Amniotic stem cell (primary cell): ENCODE measurements at regions not wholly inside any gene's neighbourhood (a gene's known extent, or its start where the extent isn't known, plus 50 kb on each side); places are given as distances from the start of the nearest gene placed in this dataset.
"Not testable (repeated sequence)": the region's sequence is repeated elsewhere in the genome, so short reads cannot be mapped to it uniquely, and the experiment has no call there.

Experiments used
- DNase-seq: peaks from one replicate; lab custom pipeline; 2025; lab: John Stamatoyannopoulos, UW

DNA sequence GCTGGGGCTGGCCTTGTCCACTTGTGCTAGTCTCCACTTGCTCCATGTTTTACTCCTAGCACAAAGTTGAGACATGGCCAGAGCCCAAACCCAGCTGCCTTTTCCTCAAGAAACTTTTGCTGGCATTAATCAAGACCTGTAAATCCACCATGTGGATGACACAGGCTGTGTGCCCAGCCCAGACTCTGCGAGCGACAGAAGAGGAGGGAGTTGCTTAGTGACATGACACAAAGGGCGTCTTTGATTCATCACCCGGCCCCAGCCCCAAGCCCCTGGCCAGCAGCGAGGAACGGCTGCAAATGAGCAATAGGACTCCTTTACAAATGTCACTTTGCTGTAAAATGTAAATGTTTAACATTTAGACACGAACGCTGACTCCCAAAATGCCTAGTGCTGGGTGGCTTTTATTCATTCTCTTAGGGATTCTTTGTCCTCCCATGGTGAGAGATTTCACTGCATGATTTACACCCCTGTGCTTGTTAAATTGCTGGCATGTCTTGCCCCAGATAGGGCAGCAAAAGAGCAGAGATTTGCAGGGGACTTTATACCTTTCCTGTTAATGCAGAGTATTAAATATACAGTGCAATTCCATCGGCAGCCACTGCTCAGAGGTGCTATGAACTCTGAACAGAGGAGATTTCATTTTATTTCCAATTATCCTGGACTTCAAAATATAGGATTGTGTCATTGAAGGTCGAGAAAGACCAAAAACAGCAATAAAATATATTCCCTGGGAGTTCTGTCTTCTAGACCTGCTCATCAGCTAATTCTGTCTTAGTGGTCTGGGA, 263.6 kb upstream of the NCAM1 start:
- no peak for DNase-seq

DNA sequence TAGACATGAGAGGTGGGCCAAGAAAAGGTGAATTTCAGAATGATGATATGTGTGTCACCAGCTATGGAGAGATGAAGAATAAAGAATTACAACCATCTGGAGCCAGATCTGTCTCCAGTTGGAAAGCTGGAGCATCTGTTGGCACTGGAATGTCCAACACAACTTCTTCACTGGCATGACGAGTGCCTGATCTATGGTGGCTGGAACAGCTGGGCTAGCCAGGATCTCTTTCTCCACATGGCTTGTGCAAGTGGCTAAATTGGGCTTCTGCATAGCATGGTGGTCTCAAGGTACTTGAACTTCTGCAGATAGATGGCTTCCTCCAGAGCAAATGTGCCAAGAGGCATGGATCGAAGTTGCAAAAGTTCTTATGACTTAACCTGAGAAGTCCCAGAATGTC, 256.1 kb upstream of the NCAM1 start:
- DNase-seq, result no peak

DNA sequence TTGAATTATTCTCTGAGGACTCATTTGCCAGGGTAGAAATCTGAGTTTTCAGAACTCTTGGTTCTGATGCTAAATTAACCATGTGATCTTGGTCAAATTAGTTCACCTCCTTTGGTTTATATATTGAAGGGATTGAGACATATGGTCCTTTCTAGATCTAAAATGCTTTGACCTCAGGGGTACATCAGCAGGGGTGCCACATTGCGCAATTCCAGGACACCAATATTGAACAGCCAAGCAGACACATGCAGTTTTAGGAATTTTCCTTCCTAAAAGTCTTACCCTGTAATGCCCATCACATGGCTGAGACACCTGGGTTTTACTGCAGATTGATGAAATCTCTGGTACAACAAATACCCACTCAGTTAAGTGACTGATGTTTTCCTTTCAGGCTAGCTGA, 254.4 kb upstream of the NCAM1 start:
- DNase-seq, result no peak

DNA sequence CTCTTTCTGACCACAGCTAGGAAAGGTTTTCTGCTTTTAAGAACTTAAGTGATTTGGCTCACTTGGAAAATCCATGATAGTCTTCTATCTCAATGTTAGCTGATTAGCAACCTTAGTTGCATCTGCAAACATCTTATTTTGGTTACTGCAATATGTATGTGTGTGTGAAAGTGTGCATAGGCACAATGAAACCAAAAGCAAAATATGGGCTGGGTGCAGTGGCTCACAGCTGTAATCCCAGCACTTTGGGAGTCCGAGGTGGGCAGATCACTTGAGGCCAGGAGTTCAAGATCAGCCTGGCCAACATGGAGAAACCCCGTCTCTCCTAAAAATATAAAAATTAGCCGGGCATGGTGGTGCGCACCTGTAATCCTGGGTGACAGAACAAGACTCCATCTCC, 246.9 kb upstream of the NCAM1 start:
- DNase-seq, result not testable (repeated sequence)

DNA sequence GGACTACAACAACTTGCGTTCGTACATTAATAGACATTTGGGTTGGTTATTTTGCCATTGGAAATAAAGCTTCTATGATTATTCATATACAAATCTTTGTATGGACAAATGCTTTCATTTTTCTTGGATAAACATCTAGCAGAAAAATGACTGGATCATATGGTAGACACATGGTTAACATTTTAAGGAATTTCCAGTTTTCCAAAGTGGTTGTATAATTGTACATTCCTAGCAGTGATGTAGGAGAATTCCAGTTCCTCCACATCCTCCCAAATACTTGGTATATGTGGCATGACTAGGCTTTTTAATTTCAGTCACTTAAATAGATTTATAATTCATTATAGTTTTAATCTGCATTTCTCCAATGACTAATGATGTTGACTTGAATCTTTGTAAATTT, 246.2 kb upstream of the NCAM1 start:
- DNase-seq, result no peak

DNA sequence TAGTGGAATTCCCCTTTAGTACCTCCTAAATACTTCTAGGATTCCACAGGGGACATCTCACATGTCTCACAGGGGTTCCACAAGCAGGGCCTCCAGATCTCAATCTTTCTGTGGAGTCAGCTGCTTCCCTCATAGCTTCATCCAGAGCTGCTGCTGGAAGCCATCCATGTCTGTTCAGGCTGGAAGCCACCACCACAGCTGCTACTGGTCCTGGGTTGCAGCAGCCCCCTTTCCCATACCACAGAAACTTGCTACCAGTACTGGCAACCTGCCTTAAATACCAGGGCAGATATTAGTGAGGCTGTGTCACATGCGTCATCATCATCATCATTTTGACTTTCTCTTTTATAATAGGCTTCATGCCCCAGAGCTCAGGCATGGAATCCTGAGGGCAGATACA, 242.7 kb upstream of the NCAM1 start:
- DNase-seq, result no peak

DNA sequence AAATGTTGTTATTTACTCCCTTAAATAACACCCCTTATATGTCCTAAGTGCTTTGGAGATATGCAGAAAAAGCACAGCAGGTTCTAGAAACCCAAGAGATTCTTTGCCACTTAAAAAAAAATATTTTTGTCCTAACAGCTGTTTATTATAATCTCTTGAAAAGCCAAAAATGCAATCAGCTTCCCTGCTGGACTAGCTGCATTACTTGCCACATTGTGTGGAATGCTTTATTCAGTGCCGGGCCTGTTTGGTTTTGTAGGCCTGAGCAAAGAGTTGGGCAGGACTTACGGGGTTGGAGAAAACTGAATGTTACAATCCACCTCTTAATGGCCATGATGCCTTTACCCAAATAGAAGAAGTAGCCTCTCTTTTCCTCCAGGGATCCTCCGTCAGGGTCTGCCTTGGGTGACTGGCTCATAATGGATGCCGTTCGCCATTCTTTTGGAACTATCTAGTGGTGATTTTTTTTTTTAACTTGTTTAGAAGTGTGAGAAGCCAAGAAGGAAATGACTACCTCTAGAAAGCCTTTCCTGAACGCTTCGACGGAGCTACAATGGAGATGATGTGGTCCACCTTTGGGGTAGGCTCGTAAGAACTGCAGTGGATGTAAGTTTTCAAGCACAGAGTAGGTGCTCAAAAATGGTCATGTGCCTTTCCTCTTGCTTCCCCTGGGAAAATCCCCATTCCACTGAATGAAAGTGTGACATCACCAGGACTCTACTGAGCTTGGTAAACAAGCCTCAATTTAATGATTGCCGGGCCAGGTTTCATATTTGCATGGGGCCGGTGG, 241.3 kb upstream of the NCAM1 start:
- no peak for DNase-seq

DNA sequence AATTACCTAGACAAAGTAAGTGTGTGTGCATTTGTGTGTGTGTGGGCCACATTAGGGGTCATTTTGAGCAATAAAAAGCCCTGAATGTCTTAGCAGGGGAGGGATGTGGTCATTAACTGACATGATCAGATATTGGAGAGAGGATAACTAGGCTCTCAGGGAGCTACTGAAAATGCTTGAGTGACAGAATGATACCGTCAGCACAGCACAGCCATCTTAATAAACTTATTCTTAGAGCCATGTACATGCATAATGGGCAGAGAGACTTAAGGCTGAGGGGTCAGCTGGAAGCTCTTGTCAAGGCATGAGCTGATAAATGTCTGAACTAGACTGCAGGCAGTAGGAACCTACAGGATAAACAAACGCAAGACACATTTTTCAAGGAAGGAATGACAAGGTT, 239.1 kb upstream of the NCAM1 start:
- DNase-seq, result no peak

DNA sequence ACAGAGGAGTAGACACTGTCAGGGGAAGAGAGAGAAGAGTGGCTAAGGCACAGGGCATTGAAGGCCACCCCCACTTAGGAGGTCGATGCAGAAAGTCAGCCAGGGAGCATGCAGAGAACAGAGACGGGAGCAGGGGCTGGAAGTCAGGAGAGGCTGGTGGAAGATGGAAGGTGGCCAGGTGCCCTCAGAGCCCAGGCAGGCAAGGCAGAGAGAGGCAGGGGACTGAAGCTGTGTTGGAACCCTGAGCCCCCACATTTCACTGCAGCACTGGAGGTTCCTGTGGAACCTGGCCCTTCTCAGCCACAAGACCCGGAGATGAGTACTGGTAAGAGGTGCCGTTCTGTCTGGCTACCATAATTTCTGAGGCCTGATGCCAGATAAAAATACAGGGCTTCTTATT, 238.3 kb upstream of the NCAM1 start:
- no peak for DNase-seq

DNA sequence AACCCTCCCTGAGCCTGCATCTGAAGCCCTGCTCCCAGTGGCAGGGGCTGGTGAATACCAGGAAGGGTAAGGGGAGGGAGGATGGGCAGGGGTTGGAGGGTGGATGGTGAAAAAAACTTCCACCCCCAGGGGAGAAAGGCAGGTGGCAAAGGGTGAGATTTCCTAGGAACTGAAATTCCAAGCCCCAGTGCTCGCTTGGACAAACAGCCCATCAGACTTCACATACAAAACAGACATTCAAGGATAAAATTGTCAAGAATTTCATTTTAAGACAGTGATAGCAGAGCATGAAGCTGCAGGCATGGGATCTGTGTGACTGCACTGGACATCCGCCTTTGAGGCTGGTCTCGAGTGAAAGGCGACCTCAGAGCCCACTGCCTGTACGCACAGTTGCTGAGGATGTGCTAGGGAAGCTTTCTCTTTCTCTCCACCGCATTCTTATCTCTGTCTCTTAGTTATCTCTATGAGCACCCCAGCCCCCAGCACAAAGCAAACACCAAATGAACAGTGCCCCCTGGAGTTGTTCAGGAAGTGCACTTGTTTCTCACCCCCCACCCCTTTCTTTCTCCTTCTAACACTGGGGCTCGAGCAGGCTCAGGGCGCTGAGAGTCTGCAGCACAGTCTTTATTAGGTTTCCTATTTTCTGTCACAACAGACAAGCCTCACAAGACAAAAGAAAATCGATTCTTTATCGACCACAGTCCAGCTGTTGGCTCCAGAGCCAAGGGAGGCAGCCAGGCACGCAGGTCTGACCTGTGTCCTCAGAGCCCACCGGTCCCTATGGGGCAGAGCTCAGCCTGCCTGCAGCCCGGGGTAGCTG, 237.3 kb upstream of the NCAM1 start:
- DNase-seq, result no peak

DNA sequence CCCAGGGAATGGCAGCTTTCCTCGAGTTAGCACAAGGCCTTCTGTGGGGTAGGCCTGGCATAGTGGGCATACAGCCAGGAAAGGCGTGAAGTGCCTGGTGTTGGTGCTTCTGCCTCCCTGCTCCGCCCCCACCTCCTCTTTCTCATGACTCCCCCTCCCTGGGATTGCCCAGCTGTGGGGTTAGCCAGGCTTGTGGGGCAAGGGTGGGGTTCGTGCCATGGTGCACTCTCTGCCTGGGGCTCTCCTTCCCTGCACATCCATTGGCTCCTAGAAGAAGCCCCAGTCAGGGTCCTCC, 236.8 kb upstream of the NCAM1 start:
- no peak for DNase-seq

DNA sequence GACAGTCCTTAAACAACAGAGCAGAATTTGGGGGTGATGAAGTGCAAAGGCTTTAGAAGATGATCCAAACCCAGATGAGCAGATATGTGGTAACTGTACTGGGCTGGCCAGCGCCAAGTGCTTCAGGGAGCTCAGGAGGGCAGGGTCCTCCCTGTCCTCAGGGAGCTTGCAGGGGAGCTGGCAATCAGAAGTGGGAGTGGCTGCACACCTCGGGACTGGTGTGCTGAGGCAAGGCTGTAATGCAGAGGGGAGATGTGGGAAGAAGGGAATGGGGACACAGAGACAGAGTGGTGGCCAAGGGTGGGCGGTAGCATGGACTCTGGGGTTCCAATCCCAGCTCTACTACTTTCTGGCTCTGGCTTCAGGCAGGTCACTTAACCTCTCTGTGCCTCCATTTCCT, 235.6 kb upstream of the NCAM1 start:
- no peak for DNase-seq

DNA sequence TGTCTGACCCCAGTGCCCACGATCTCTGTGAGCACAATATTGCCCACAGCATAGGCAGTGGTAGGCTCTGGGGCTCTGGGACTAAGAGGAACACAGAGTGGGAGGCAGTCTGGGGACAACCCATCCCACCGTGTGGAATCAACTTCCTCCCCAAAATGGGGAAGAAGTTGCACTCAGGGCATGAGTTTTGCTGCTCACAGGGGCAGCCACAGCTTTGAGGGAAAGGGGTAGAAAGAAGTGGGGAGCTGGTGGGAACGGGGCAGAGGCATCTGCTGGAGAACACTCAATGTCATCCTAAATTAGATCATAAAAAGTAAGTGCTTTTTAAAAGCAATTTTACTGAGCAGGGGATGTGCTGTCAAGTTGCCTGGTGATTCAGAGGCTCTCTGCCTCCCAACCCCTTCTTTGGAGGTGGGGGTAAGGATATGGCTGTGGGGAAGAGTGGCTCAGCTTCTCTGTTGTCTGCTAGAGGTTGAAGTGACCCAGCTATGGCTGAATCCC, 233.8 kb upstream of the NCAM1 start:
- no peak for DNase-seq

DNA sequence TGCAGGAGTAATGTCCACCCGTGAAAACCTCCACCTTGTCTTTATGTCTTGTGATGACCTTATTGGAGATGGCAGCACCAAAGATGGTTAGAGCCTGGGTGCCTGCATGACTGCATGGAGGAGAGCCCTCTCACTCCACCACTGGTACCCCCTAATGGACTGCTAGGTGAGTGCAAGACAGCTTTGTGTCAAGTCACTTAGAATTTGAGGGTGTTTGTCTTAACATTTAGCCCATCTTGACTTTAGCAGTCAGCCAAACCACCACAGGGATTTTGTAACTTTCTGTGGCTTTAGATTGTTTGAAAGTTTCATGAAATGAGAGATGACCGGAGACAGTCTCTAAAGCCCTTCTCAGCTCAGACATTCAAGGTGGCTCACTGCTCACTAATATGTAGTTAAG, 232.9 kb upstream of the NCAM1 start:
- DNase-seq, result no peak

DNA sequence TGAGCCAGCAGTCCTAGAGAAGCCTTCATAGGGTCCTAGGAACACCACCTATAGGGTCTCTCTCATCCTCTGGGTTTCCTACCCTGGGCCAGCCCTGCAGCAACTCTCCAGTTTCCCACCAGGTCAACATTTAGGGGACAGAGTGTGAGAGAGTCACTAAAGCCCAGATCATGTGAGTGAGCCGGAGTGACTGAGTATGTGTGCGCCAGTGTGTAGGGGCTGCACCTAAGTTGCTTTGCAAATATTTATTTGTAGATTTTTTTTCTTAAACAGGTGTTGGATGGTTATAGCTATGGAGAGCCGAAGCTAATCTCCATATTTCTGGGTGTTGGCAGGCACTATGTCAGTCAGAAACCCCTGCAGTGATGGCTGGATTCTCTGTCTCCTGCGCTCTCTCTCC, 232.5 kb upstream of the NCAM1 start:
- DNase-seq, result no peak

DNA sequence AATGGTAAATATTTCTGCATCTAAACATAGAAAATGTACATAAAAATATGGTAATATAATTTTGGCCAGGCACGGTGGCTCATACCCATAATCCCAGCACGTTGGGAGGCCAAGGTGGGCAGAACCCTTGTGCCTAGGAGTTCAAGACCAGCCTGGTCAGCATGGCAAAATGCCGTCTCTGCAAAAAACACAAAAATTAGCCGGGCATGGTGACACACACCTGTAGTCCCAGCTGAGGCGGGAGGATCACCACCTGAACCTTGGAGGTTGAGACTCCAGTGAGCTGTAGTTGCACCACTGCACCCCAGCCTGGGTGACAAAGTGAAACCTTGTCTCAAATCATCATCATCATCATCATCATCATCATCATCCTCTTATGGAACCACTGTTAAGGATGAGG, 230.6 kb upstream of the NCAM1 start:
- DNase-seq, result no peak

DNA sequence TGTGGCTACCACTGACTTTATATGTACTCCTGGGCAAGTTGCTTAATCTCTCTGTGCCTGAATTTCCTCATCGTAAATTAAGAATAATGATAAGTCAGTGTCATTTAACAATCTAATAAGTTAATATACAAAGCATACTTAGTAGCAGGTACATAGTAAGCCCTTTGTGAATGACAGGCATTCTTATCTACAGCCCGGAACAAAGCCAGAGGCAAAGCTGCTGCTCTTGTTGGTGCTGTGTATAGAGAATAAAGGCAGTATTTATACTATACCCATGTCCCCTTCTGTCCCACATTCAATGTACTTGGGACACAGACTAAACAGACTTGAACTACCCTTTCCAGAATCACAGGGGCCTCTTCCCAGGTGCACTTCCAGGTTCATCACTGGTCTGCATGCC, 229.7 kb upstream of the NCAM1 start:
- no peak for DNase-seq

DNA sequence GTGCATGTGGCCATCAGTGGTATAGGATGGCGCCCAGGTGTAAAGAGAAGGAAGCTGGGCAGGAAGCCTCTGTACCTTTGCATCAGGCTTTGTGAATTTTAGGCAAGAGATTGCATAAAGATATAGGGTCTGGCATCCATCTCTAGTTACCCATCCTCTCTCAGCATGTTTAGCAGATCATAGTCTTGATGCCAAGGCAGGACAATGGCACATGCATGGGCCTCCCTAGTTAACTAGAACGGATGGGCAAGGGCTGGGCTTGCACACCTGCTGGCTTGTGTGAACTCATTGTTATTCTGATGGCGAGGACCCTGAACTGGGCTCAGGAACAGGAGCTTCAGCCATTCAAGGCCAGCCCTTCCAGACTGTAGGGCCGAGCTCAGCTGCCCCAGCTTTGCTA, 229.2 kb upstream of the NCAM1 start:
- DNase-seq, result no peak

DNA sequence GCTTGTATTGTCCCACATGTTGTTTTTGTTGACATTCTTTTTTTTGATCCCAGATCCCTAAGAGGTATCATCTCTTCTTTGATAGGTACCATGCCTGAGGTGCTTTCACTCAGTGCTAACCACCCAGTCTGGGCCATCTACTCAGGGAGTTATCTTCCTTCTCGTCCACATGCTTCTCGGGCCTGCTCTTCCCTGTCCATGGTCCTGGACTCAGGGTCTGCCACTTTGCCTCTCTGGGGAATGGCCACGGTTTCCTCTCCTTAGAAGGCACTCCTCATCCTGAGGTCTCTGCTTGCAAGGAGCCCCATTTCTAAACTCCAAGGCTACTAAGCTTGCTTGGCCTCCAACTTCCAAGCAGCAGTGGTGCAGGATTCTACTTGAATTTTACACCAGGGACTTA, 227.0 kb upstream of the NCAM1 start:
- DNase-seq, result no peak

DNA sequence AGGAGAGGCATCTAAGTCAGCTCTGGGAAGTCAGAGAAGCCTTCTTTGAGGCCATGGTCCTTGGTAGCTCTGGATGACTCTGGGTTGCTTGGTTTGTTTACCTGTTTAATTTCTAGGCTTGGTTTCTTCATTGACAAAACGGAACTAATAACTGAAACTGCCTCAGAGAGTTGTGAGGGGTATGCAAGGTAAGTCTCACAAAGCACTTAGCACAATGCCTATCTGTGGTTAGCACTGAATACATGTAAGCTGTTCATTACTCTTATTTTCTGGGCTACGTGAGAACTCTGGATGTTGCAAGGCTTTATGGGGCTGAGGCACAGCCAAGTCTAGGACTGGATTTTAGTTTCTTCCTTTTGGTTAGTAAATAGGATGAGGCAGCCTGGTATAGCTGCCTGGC, 225.8 kb upstream of the NCAM1 start:
- DNase-seq, result no peak

DNA sequence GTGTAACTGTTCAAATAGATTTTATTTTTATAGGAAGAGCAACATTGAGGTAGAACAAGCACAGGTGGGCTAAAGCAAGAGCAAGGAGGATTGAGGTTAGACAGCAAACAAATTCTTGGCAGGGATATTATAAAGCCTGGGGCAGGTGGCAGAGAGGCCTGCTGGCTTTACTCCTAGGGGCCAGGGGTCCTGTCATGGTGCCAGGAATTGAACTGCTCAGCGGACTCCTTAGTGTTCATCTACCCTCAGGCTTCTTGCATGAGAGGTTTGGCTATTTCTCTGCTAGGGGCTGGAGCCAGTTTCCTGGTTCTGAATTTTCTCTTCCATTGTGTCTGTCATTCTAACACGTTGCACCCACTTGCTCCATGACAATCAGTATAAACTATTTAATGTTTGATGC, 217.2 kb upstream of the NCAM1 start:
- no peak for DNase-seq

DNA sequence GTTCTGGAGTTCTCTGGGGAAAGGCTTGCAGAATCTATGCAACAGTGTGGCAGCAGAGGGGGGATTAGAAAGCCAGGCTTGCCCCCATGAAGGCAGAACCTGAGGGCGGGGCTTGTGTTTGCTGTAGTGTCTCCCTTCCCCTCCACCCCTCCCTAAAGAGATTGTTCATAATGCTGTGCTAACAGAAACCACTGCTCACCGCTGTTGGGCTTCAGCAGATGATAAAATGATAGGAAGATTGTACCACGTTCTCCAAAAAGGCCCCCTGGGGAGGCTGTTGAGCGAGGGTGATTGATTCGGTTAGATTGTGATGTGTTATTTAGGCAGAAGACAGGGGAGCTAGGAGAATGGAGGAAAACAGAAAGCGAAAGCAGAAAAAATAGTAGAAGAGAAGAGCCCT, 215.2 kb upstream of the NCAM1 start:
- DNase-seq, result no peak

DNA sequence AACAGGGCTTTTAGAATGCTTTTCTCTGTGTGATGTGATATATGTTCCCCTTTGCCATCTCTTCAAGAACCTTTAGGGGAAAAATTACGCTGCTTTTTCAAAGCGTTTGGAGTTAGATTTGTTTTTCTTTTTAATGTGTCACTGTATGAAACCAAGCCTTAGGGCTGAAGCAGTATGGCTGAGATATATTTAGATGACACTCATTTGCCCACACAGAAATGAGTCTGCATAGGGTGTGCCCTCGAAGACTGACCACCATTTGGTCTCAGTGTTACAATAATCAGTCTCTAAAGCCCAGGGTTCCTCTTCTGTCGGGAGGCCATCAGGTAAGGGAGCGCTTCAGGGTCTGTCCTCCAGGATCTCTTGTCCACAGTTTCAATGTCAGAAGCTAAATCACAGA, 213.0 kb upstream of the NCAM1 start:
- DNase-seq, result no peak
